Bronchial epithelial cell (primary cell): ENCODE measurements at regions not wholly inside any gene's neighbourhood (a gene's known extent, or its start where the extent isn't known, plus 50 kb on each side); places are given as distances from the start of the nearest gene placed in this dataset.
"Not testable (repeated sequence)": the region's sequence is repeated elsewhere in the genome, so short reads cannot be mapped to it uniquely, and the experiment has no call there.

Experiments
- DNase-seq: peaks from one replicate; pipeline ENCODE4 v3.0.0-alpha.2; 2010; ENCODE audit warnings: low read depth
- FAIRE-seq: peaks from 2 replicates; lab custom pipeline; 2011; peaks lifted over from hg19 to GRCh38; lab: Jason Lieb, UNC
- H3K27me3 ChIP-seq: 2 replicates; pipeline ENCODE4 v1.5.1; 2011; ENCODE audit warnings: low read length; ENCODE audit not compliant: control insufficient read depth, insufficient read depth
- H3K36me3 ChIP-seq: 2 replicates; pipeline ENCODE4 v1.5.1; 2011; ENCODE audit warnings: low read length; ENCODE audit not compliant: control insufficient read depth, insufficient read depth
- H3K4me3 ChIP-seq: 2 replicates; pipeline ENCODE4 v1.5.1; 2011; ENCODE audit warnings: mild to moderate bottlenecking, low read depth, low read length, control low read depth
- CTCF ChIP-seq: IDR thresholded peaks from 2 replicates; pipeline ENCODE4 v1.5.1; 2011; ENCODE audit warnings: mild to moderate bottlenecking, moderate library complexity, low read length, control low read depth, inconsistent platforms; ENCODE audit not compliant: insufficient read depth, severe bottlenecking

- H3K36me3 ChIP-seq, DNase-seq, H3K27me3 ChIP-seq, FAIRE-seq, H3K4me3 ChIP-seq: not testable (repeated sequence)
Measured at GRCh38 chr9:63912451-63912850, 1372.6 kb downstream of the FOXD4L5 start.

GRCh38 chr9:63909076-63909475, 1375.9 kb downstream of the FOXD4L5 start:
- not testable (repeated sequence) for H3K27me3 ChIP-seq, H3K36me3 ChIP-seq, H3K4me3 ChIP-seq, FAIRE-seq, DNase-seq

- FAIRE-seq, DNase-seq, H3K27me3 ChIP-seq, H3K4me3 ChIP-seq, H3K36me3 ChIP-seq: not testable (repeated sequence)
Measured at GRCh38 chr9:63899637-63900190, 1385.3 kb downstream of the FOXD4L5 start.

GRCh38 chr9:63881386-63881785, 1403.6 kb downstream of the FOXD4L5 start:
- DNase-seq = not testable (repeated sequence)

GRCh38 chr9:63876380-63876779, 1408.6 kb downstream of the FOXD4L5 start:
- DNase-seq, FAIRE-seq, H3K4me3 ChIP-seq, H3K36me3 ChIP-seq, H3K27me3 ChIP-seq: not testable (repeated sequence)

More at GRCh38 chr9:63881386-63881785, 1403.6 kb downstream of the FOXD4L5 start:
- not testable (repeated sequence) for H3K36me3 ChIP-seq, H3K4me3 ChIP-seq, FAIRE-seq, H3K27me3 ChIP-seq

GRCh38 chr9:63859475-63860215, 1425.4 kb downstream of the FOXD4L5 start:
- FAIRE-seq (no peak), DNase-seq (peak; percentile 1)
- TF ChIP-seq CTCF = no peak
- Histone ChIP-seq H3K27me3 (no peaks in the 10 kb centered on the region), H3K4me3 (peak overlapping the region; percentile 35), H3K36me3 (no peaks in the 10 kb centered on the region)

GRCh38 chr9:63859090-63859474, 1425.9 kb downstream of the FOXD4L5 start:
- peak overlapping the region; percentile 35 for H3K4me3 ChIP-seq
- FAIRE-seq, DNase-seq, H3K27me3 ChIP-seq, H3K36me3 ChIP-seq: not testable (repeated sequence)

GRCh38 chr9:63853140-63853751, 1431.8 kb downstream of the FOXD4L5 start:
- not testable (repeated sequence) for H3K36me3 ChIP-seq, H3K4me3 ChIP-seq, DNase-seq, H3K27me3 ChIP-seq, FAIRE-seq

- DNase-seq, FAIRE-seq: not testable (repeated sequence)
Measured at GRCh38 chr9:63824804-63825203, 1460.2 kb downstream of the FOXD4L5 start.

GRCh38 chr9:63823375-63824201, 1461.4 kb downstream of the FOXD4L5 start:
- H3K36me3 ChIP-seq, H3K4me3 ChIP-seq, H3K27me3 ChIP-seq: not testable (repeated sequence)
- DNase-seq = peak; percentile 28
- peak; percentile 52 for FAIRE-seq

More at GRCh38 chr9:63824804-63825203, 1460.2 kb downstream of the FOXD4L5 start:
- not testable (repeated sequence) for H3K27me3 ChIP-seq, H3K4me3 ChIP-seq, H3K36me3 ChIP-seq

- peak; percentile 89 for FAIRE-seq
- not testable (repeated sequence) for H3K36me3 ChIP-seq, H3K4me3 ChIP-seq, DNase-seq, H3K27me3 ChIP-seq
Measured at GRCh38 chr9:63822615-63823374, 1462.2 kb downstream of the FOXD4L5 start.

- H3K4me3 ChIP-seq, H3K27me3 ChIP-seq, FAIRE-seq, H3K36me3 ChIP-seq, DNase-seq: not testable (repeated sequence)
Measured at GRCh38 chr9:63821293-63821692, 1463.7 kb downstream of the FOXD4L5 start.
